Esophagus muscularis mucosa (tissue), 4 donors: ENCODE measurements at regions not wholly inside any gene's neighbourhood (a gene's known extent, or its start where the extent isn't known, plus 50 kb on each side); places are given as distances from the start of the nearest gene placed in this dataset.
"Not testable (repeated sequence)": the region's sequence is repeated elsewhere in the genome, so short reads cannot be mapped to it uniquely, and the experiment has no call there.

Experiments
- DNase-seq: peaks from one replicate; pipeline ENCODE4 v3.0.0-alpha.2; 2017; ENCODE audit errors: extremely low spot score
- H3K27ac ChIP-seq, 4 donors: fragments of 200-600 bp; sonication (generic); replicated peaks in 1 of 4; 1 replicate in 3 of 4; 2 replicates in 1 of 4; pipeline ENCODE4 v1.5.1; 2016 to 2019; ENCODE audit warnings: mild to moderate bottlenecking in 1 of 4
- H3K27me3 ChIP-seq, 4 donors: fragments of 200-600 bp; sonication (generic); one replicate each; pipeline versions ENCODE4 v1.5.1 to v1.6.0; 2016 to 2019
- H3K36me3 ChIP-seq, 4 donors: fragments of 200-600 bp; sonication (generic); one replicate each; pipeline ENCODE4 v1.5.1; 2016 to 2019
- H3K4me1 ChIP-seq, 4 donors: fragments of 200-600 bp; sonication (generic); one replicate each; pipeline ENCODE4 v1.5.1; 2016 to 2019
- H3K4me3 ChIP-seq, 4 donors: fragments of 200-600 bp; sonication (generic); 1 replicate in 2 of 4; 2 replicates in 2 of 4; pipeline ENCODE4 v1.5.1; 2016 to 2019; ENCODE audit warnings: mild to moderate bottlenecking in 4 of 4, moderate library complexity in 1 of 4
- H3K9me3 ChIP-seq, 4 donors: fragments of 200-600 bp; sonication (generic); 1 replicate in 3 of 4; 2 replicates in 1 of 4; pipeline ENCODE4 v1.5.1; 2016 to 2019
- WGBS: methylation state at CpG from one replicate; pipeline ENCODE4 v1.1.5; 2018; 5-methylcytosine and 5-hydroxymethylcytosine counted together
- intact Hi-C: fragments of 100-400 bp; cut with DNase I; formaldehyde crosslinking; loops from one replicate; pipeline ENCODE4 v1.15.1; 2023
- TF ChIP-seq, protein P1 (sequence below), 3 experiments: fragments of 200-600 bp in 2 of 3; fragments of 450-650 bp in 1 of 3; sonication (generic) in 2 of 3; IDR thresholded peaks; one replicate each; pipeline ENCODE4 v1.5.1; 2017 to 2019; ENCODE audit warnings: antibody characterized with exemption in 3 of 3, mild to moderate bottlenecking in 2 of 3, moderate library complexity in 1 of 3

DNA sequence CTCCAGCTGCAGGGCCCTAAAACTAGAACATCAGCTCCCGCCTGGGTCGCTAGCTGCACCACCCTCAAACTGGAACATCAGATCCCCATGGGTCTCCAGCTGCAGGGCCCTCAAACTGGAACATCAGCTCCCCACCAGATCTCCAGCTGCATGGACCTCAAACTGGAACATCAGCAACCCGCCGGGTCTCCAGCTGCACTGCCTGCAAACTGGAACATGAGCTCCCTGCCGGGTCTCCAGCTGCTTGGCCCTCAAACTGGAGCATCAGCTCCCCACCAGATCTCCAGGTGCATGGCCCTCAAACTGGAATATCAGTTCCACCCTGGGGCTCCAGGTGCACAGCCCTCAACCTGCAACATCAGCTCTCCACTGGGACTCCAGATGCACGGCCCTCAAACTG lies 82.7 kb downstream of the TFRC start:
- H3K9me3 ChIP-seq, H3K36me3 ChIP-seq, intact Hi-C loops, H3K4me3 ChIP-seq, H3K4me1 ChIP-seq, H3K27ac ChIP-seq: not testable (repeated sequence)
- WGBS = 40% methylated on average over 1 of the region's 6 CpGs
- peak; percentile 42 for DNase-seq
- peaks cover 0 to 21% (median 0%) of the 10 kb centered on the region in 4 donors for H3K27me3 ChIP-seq

DNA sequence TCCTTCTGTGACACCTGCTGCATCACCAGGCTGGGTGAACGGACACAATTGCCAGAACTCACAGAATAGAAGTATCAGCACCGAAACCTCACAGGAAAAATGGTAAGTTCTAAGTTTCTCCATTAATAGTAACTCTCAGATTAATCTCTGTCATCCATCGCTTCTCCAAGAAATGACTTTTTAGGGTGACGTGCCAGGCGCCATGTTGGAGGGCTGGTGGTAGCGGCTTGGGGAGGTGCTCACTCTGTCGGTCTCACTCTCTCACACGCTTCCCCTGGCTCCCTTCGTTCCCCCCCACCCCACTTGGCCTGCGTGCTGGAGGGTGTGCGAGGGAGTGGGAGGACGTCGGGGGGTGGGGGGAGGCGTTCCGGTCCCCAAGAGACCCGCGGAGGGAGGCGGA lies 85.6 kb downstream of the TFRC start:
- H3K9me3 ChIP-seq, DNase-seq, H3K36me3 ChIP-seq, H3K4me1 ChIP-seq, H3K27ac ChIP-seq, intact Hi-C loops, H3K4me3 ChIP-seq: not testable (repeated sequence)
- peaks cover 0 to 21% (median 0%) of the 10 kb centered on the region in 4 donors for H3K27me3 ChIP-seq
- WGBS = 72% methylated on average over 7 of the region's 18 CpGs

DNA sequence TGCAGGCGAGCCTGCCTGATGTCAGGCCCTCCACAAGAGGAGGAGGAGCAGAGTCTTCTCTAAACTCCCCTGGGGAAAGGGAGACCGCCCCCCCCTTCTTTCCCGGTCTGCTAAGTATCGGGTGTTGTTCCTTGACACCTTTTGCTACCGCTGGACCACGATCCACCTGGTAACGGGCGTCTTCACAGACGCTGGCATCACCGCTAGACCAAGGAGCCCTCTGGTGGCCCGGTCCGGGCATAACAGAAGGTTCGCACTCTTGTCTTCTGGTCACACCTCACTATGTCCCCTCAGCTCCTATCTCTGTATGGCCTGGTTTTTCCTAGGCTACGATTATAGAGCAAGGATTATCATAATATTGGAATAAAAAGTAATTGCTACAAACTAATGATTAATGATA lies 86.0 kb upstream of the TNK2 start:
- WGBS = no CpG with 5 or more reads among the region's 14 CpGs
- intact Hi-C loops, H3K4me1 ChIP-seq, H3K4me3 ChIP-seq, H3K9me3 ChIP-seq, H3K27me3 ChIP-seq, H3K36me3 ChIP-seq, H3K27ac ChIP-seq: not testable (repeated sequence)
- peak; percentile 47 for DNase-seq
- TF ChIP-seq, protein P1, sequence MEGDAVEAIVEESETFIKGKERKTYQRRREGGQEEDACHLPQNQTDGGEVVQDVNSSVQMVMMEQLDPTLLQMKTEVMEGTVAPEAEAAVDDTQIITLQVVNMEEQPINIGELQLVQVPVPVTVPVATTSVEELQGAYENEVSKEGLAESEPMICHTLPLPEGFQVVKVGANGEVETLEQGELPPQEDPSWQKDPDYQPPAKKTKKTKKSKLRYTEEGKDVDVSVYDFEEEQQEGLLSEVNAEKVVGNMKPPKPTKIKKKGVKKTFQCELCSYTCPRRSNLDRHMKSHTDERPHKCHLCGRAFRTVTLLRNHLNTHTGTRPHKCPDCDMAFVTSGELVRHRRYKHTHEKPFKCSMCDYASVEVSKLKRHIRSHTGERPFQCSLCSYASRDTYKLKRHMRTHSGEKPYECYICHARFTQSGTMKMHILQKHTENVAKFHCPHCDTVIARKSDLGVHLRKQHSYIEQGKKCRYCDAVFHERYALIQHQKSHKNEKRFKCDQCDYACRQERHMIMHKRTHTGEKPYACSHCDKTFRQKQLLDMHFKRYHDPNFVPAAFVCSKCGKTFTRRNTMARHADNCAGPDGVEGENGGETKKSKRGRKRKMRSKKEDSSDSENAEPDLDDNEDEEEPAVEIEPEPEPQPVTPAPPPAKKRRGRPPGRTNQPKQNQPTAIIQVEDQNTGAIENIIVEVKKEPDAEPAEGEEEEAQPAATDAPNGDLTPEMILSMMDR (IDR thresholded peaks at IDR 0.05) = peak in 1 of 3 experiments; percentile 57

DNA sequence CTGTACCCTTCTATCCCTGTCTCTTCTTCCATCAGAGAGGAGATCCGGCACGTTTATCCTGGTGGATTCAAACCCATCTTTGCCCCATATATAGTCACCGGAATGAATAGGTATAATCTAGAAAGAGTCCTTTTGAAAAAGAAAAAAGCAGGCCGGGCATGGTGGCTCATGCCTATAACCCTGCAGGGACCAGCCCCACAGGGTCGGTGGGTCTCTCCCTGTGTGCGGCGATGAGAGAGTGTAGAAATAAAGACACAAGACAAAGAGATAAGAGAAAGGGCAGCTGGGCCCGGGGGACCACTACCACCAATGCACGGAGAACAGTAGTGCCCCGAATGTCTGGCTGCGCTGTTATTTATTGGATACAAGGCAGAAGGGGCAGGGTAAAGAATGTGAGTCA lies 85.3 kb upstream of the TNK2 start:
- H3K9me3 ChIP-seq, H3K4me3 ChIP-seq, intact Hi-C loops, H3K4me1 ChIP-seq, H3K27me3 ChIP-seq, H3K36me3 ChIP-seq, DNase-seq, H3K27ac ChIP-seq: not testable (repeated sequence)
- WGBS = 86% methylated on average over 11 of the region's 11 CpGs

DNA sequence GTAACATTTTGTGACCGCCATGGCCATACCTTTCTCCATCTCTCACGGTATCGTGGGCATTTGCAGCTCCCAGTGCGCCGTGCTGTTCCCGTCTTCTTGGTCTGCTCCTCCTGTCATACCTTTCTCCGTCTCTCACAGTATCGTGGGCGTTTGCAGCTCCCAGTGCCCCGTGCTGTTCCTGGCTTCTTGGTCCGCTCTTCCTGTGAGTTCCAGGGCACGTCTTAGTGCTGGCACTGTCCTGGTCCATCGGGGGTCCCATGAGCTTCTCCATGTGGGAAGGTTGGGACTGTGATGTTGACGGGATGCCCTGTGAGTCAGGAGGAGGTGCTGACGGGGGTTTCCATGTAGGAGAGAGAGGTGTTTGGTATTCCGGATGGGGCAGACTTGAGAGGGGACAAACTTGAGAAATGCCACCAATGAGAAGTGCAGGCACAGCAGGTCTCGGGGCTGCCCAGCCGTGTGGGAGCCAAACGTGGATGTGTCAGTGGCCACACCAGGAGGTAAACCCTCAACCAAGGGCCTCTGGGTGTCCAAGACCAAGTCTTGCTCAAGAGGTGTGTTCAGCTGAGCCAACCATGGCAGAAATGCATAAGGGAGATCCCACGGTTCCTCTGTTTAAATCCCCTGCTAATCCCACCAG lies 84.7 kb upstream of the TNK2 start:
- peak; percentile 89 for DNase-seq
- WGBS = 95% methylated on average over 20 of the region's 20 CpGs

DNA sequence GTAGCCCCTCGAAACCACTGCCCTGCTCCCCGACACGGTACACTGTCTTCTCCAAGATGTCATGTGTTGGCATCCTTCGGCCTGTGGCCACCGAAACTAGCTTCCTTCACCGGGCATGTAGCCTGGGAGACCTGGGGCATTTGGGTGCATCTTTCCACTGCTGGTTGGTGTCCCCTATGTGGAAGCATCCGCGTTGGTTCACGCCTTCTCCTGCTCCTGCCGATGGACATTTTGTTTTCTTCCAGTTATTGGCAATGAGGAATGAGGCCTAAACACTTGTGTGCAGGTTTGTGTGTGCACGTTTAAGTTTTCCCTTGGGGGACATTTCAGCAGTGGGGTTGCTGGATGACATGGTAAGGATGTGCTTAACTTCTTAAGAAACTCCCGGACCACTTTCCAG lies 83.6 kb upstream of the TNK2 start:
- H3K27me3 ChIP-seq, H3K4me3 ChIP-seq, H3K9me3 ChIP-seq, H3K36me3 ChIP-seq, H3K27ac ChIP-seq, intact Hi-C loops: not testable (repeated sequence)
- WGBS = 94% methylated on average over 11 of the region's 12 CpGs
- H3K4me1 ChIP-seq = peaks cover 0 to 11% (median 6%) of the 10 kb centered on the region in 4 donors
- DNase-seq = peak; percentile 12

More for the DNA sequence above, 84.7 kb upstream of the TNK2 start:
- peaks cover 0 to 11% (median 6%) of the 10 kb centered on the region in 4 donors for H3K4me1 ChIP-seq
- intact Hi-C loops, H3K27me3 ChIP-seq, H3K9me3 ChIP-seq, H3K27ac ChIP-seq, H3K36me3 ChIP-seq, H3K4me3 ChIP-seq: not testable (repeated sequence)

DNA sequence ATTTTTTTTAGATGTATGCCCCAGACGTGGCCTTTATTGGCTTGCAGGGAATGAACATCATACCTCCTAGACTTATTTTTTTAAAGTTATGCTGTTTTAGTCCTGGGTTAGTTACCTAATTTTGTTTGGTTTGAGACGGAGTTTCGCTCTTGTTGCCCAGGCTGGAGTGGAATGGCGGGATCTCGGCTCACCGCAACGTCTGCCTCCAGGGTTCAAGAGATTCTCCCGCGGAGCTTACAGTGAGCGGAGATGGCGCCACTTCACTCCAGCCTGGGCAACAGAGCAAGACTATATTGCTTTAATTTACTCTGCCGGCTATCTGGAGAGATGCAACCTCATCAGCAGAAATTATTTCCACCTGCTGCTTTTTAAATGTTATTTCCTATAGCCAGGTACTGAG lies 82.9 kb upstream of the TNK2 start:
- WGBS = 86% methylated on average over 12 of the region's 12 CpGs
- H3K27me3 ChIP-seq, H3K9me3 ChIP-seq, H3K36me3 ChIP-seq, H3K27ac ChIP-seq, DNase-seq, intact Hi-C loops, H3K4me3 ChIP-seq: not testable (repeated sequence)
- H3K4me1 ChIP-seq = peaks cover 0 to 11% (median 8%) of the 10 kb centered on the region in 4 donors

DNA sequence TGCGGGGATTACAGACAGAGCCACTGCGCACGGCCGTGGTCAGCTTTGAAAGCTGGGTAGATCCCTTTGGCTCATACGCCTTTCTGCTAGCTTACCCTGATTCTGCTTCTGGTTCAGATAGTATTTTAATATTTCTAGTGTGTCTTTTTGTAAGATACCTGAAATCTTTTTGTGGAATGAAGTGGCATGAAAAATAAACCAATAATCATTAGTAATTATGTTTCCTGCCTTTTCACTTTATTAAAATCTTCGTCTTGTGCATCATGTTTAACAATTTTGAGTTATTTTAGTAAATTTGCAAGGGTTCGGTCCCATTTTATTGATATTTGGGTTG lies 82.5 kb upstream of the TNK2 start:
- H3K9me3 ChIP-seq, DNase-seq, intact Hi-C loops, H3K36me3 ChIP-seq, H3K27me3 ChIP-seq: not testable (repeated sequence)
- peak overlapping the region; percentile 79 to 88 (median 86) for H3K27ac ChIP-seq
- WGBS = 54% methylated on average over 7 of the region's 7 CpGs
- peak overlapping the region; percentile 70 to 79 (median 74) for H3K4me3 ChIP-seq
- peaks cover 0 to 11% (median 8%) of the 10 kb centered on the region in 4 donors for H3K4me1 ChIP-seq
